ENCODE measurements at regions not wholly inside any gene's neighbourhood (a gene's known extent, or its start where the extent isn't known, plus 50 kb on each side); places are given as distances from the start of the nearest gene placed in this dataset.

- no peaks in the 10 kb centered on the region for H3K4me1 ChIP-seq (ENCODE audit: insufficient read depth, low read length)
- no peak overlapping the region for H3K27ac ChIP-seq (ENCODE audit: insufficient read length, low read depth, low read length)
- no peaks in the 10 kb centered on the region for H3K27me3 ChIP-seq (ENCODE audit: insufficient read depth, low read length)
- no peaks in the 10 kb centered on the region for H3K79me1 ChIP-seq (ENCODE audit: insufficient read depth, low read depth, low read length, poor library complexity, severe bottlenecking)
- H4K5ac ChIP-seq (ENCODE audit: insufficient read length, low read depth, low read length): no peak overlapping the region
- no peaks in the 10 kb centered on the region for H3K79me2 ChIP-seq (ENCODE audit: insufficient read depth, low read length)
- H4K20me1 ChIP-seq (ENCODE audit: control insufficient read depth, insufficient read depth, insufficient read length): no peaks in the 10 kb centered on the region
- no peak overlapping the region for H3K9ac ChIP-seq (ENCODE audit: extremely low read depth, insufficient read length, low read length)
- no peaks in the 10 kb centered on the region for H3K9me3 ChIP-seq (ENCODE audit: control insufficient read depth, low read depth, low read length)
- H2BK20ac ChIP-seq (ENCODE audit: low read depth, low read length, poor library complexity, severe bottlenecking): no peak overlapping the region
- H2AFZ ChIP-seq (ENCODE audit: low read length): no peak overlapping the region
- WGBS (ENCODE audit: extremely low coverage, insufficient read length, low lambda C conversion rate): no CpG with 5 or more reads among the region's 3 CpGs
- H2AK5ac ChIP-seq (ENCODE audit: insufficient read length, low read length): no peak overlapping the region
- H2BK15ac ChIP-seq (ENCODE audit: low read depth, low read length): no peak overlapping the region
- no peaks in the 10 kb centered on the region for H3K27me3 Mint-ChIP-seq (ENCODE audit: low read depth)
- no peak overlapping the region for H3K56ac ChIP-seq (ENCODE audit: insufficient read length, low read depth, low read length)
- no peak overlapping the region for H4K91ac ChIP-seq (ENCODE audit: insufficient read length, low read depth, low read length)
- no peak overlapping the region for H3K14ac ChIP-seq (ENCODE audit: insufficient read depth, low read length)
- no peak overlapping the region for H3K4ac ChIP-seq (ENCODE audit: low read depth, low read length)
- H4K8ac ChIP-seq (replicated peaks; ENCODE audit: insufficient read length, low read depth, low read length): no peak overlapping the region
- H3K23ac ChIP-seq (ENCODE audit: insufficient read length, low read depth, low read length): no peak overlapping the region
- no peaks in the 10 kb centered on the region for H3K4me1 Mint-ChIP-seq
- H3K4me2 ChIP-seq (ENCODE audit: insufficient read depth, insufficient read length, low read length): no peak overlapping the region
- DNase-seq: no peak
- peaks cover 0 to 7% of the 10 kb centered on the region in 2 experiments; a peak in 2 of 5 replicates for H3K9me3 Mint-ChIP-seq
- H3T11ph ChIP-seq (ENCODE audit: low read length): no peak overlapping the region
- TF ChIP-seq, protein P1, sequence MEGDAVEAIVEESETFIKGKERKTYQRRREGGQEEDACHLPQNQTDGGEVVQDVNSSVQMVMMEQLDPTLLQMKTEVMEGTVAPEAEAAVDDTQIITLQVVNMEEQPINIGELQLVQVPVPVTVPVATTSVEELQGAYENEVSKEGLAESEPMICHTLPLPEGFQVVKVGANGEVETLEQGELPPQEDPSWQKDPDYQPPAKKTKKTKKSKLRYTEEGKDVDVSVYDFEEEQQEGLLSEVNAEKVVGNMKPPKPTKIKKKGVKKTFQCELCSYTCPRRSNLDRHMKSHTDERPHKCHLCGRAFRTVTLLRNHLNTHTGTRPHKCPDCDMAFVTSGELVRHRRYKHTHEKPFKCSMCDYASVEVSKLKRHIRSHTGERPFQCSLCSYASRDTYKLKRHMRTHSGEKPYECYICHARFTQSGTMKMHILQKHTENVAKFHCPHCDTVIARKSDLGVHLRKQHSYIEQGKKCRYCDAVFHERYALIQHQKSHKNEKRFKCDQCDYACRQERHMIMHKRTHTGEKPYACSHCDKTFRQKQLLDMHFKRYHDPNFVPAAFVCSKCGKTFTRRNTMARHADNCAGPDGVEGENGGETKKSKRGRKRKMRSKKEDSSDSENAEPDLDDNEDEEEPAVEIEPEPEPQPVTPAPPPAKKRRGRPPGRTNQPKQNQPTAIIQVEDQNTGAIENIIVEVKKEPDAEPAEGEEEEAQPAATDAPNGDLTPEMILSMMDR (conservative IDR thresholded peaks at IDR 0.05): no peak
- no peaks in the 10 kb centered on the region for H3K23me2 ChIP-seq (ENCODE audit: insufficient read length, low read depth, low read length, poor library complexity, severe bottlenecking)
- H3K27ac Mint-ChIP-seq: no peak overlapping the region
- no peaks in the 10 kb centered on the region for H3K36me3 Mint-ChIP-seq (ENCODE audit: insufficient read depth in 1 of 3, low read depth in 3 of 3)
- no peak overlapping the region for H3K4me3 Mint-ChIP-seq
- no peak overlapping the region for H3K18ac ChIP-seq (ENCODE audit: insufficient read length, low read depth, low read length)
- no peak overlapping the region for H2BK12ac ChIP-seq (ENCODE audit: insufficient read length, low read depth, low read length)
- H2BK5ac ChIP-seq (ENCODE audit: insufficient read length, low read length): no peak overlapping the region
- H2BK120ac ChIP-seq (ENCODE audit: low read depth, low read length, poor library complexity, severe bottlenecking): no peak overlapping the region
Measured at GRCh38 chr12:21026302-21026701, 104.7 kb upstream of the SLCO1B1 start.
